Uterus (tissue), 3 donors: ENCODE measurements at regions not wholly inside any gene's neighbourhood (a gene's known extent, or its start where the extent isn't known, plus 50 kb on each side); places are given as distances from the start of the nearest gene placed in this dataset.

ENCODE experiments used
- DNase-seq, 2 donors: peaks; one replicate each; pipeline ENCODE4 v3.0.0-alpha.2; 2019 to 2020
- H3K27ac ChIP-seq, 2 donors: fragments of 200-600 bp; sonication (generic); 1 replicate in 1 of 2; 2 replicates in 1 of 2; pipeline ENCODE4 v1.5.1; 2016 to 2018
- H3K27me3 ChIP-seq, 2 donors: fragments of 200-600 bp; sonication (generic); one replicate each; pipeline ENCODE4 v1.5.1; 2018 to 2019; ENCODE audit warnings: control low read depth in 1 of 2
- H3K36me3 ChIP-seq, 2 donors: fragments of 200-600 bp; sonication (generic); one replicate each; pipeline ENCODE4 v1.5.1; 2019; ENCODE audit warnings: control low read depth in 1 of 2
- H3K4me1 ChIP-seq, 2 donors: fragments of 200-600 bp; sonication (generic); one replicate each; pipeline ENCODE4 v1.5.1; 2018 to 2019; ENCODE audit warnings: control low read depth in 1 of 2
- H3K4me3 ChIP-seq, 2 donors: fragments of 200-600 bp; sonication (generic); 1 replicate in 1 of 2; 2 replicates in 1 of 2; pipeline ENCODE4 v1.5.1; 2018 to 2019; ENCODE audit warnings: mild to moderate bottlenecking in 1 of 2
- H3K9me3 ChIP-seq, 2 donors: fragments of 200-600 bp; sonication (generic); one replicate each; pipeline ENCODE4 v1.5.1; 2019; ENCODE audit warnings: control low read depth in 1 of 2
- CTCF ChIP-seq, 4 experiments: fragments of 200-600 bp in 2 of 4; fragments of 450-650 bp in 2 of 4; sonication (generic) in 2 of 4; IDR thresholded peaks; one replicate each; pipeline ENCODE4 v1.5.1; 2016 to 2019; ENCODE audit warnings: antibody characterized with exemption in 4 of 4, mild to moderate bottlenecking in 2 of 4, moderate library complexity in 1 of 4
- POLR2A ChIP-seq, 2 donors: fragments of 450-650 bp; IDR thresholded peaks; one replicate each; pipeline ENCODE4 v1.6.1; 2016; ENCODE audit warnings: antibody characterized with exemption in 2 of 2, mild to moderate bottlenecking in 1 of 2, moderate library complexity in 1 of 2
- intact Hi-C: fragments of 100-400 bp; cut with DNase I; formaldehyde crosslinking; loops from one replicate; pipeline ENCODE4 v1.15.1; 2023; ENCODE audit warnings: low total_unique reads
- donor health status: DM: yes; HTN: yes; CAD: no.

DNA sequence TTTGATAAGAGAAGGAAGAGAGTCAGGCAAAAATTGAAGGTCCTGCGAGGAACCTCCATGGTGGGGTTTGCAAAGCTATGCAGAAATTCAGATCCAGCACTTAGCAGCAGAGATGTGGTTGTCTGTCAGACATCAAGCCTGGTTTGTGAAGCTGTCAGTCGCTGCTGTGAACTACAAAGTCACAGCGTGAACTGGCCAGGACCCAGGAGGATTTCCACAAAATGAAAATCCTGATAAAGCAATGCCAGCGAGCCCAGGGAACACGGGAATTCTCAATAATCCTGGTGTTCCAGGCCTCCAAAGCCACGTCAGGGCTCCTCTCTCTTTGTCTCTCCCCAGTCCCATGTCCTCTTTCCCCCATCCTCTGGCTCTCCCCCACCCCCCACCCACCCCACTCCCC is 296.9 kb upstream of the GADL1 start:
- H3K4me1 ChIP-seq = no peaks in the 10 kb centered on the region
- H3K4me3 ChIP-seq = no peak overlapping the region
- no peak for TF ChIP-seq CTCF (IDR thresholded peaks at IDR 0.05)
- no peak for TF ChIP-seq POLR2A (IDR thresholded peaks at IDR 0.05)
- no peaks in the 10 kb centered on the region for H3K9me3 ChIP-seq
- no peak for DNase-seq
- no peaks in the 10 kb centered on the region for H3K36me3 ChIP-seq
- no peaks in the 10 kb centered on the region for H3K27me3 ChIP-seq
- intact Hi-C loops = no loop called here
- no peak overlapping the region for H3K27ac ChIP-seq

DNA sequence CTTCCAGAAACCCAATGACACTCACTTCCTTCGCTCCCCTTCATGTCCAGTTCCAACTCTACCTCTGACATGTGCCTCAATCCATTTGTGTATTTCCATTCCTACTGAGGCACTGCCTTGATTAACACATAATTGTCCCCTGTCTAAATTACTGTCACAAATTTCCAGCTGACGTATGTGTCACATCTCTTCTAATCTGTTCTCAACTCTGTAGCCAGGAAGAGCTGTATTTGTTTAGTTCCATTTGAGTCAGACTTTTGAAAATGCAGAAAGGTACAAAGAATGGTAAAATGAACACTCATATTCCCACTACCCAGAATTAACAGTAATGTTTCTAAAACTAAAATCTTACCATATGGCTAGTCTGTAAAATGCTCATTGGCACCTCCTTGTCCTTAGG is 299.0 kb upstream of the GADL1 start:
- H3K4me1 ChIP-seq = no peaks in the 10 kb centered on the region
- TF ChIP-seq CTCF (IDR thresholded peaks at IDR 0.05) (no peak), POLR2A (IDR thresholded peaks at IDR 0.05) (no peak)
- intact Hi-C loops = no loop called here
- H3K9me3 ChIP-seq = no peaks in the 10 kb centered on the region
- DNase-seq = no peak
- H3K36me3 ChIP-seq = no peaks in the 10 kb centered on the region
- H3K27ac ChIP-seq = no peak overlapping the region
- H3K27me3 ChIP-seq = no peaks in the 10 kb centered on the region
- no peak overlapping the region for H3K4me3 ChIP-seq

GRCh38 chr3:31193871-31194270 is 299.4 kb upstream of the GADL1 start:
- Histone ChIP-seq H3K9me3 (no peaks in the 10 kb centered on the region), H3K27me3 (no peaks in the 10 kb centered on the region), H3K36me3 (no peaks in the 10 kb centered on the region), H3K4me1 (no peaks in the 10 kb centered on the region), H3K4me3 (no peak overlapping the region), H3K27ac (no peak overlapping the region)
- no peak for DNase-seq
- TF ChIP-seq POLR2A (IDR thresholded peaks at IDR 0.05) (no peak), CTCF (IDR thresholded peaks at IDR 0.05) (no peak)
- intact Hi-C loops = no loop called here

DNA sequence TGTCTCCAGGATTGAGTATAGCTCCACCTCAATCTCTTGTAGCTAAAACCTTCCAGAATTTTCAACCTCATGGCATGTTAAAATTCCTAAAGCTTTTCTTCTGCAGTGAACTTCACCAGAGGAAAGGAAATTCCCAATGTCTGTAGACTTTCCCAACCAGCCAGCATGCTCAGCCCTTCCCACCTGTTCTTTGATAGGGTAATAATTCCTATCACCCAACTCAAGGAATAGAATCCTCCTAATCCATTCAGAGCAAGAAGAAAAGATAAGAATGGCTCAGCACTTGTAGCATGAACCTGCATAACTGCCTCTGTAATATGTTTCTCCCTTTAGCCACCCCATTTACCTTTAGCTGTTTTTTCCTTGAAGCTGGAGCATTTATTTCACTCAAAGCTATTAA is 301.8 kb upstream of the GADL1 start:
- Histone ChIP-seq H3K36me3 (no peaks in the 10 kb centered on the region), H3K4me3 (no peak overlapping the region), H3K9me3 (no peaks in the 10 kb centered on the region), H3K27me3 (no peaks in the 10 kb centered on the region), H3K27ac (peak overlapping the region in 1 of 2 donors; percentile 10), H3K4me1 (no peaks in the 10 kb centered on the region)
- no peak for DNase-seq
- no peak for TF ChIP-seq POLR2A (IDR thresholded peaks at IDR 0.05)
- no peak for TF ChIP-seq CTCF (IDR thresholded peaks at IDR 0.05)
- intact Hi-C loops = no loop called here

DNA sequence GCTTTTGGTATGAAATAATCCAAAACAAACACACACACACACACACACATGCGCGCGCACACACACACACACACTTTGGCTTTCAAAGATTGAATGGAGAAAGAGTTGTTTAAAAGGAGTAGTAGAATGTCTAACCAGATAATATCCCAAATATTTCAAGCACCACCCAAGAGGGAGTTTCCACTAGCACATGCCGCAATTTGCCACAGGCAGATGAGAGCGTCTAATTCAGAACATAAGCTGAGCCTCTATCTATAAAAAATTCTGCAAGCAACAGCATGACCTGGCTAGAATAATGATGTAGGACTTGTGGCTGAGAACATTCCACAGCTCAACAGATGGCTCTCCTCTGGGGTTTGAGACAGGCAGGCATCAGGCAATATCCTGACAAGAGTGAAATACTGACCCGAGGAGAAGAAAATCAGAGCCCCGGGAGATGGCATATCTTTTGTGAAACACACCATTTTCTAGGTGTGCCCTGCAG is 302.5 kb upstream of the GADL1 start:
- H3K9me3 ChIP-seq = no peaks in the 10 kb centered on the region
- peak in 1 of 2 donors; percentile 23 for DNase-seq
- H3K4me1 ChIP-seq = no peaks in the 10 kb centered on the region
- TF ChIP-seq POLR2A (IDR thresholded peaks at IDR 0.05) (no peak), CTCF (IDR thresholded peaks at IDR 0.05) (no peak)
- H3K4me3 ChIP-seq = no peak overlapping the region
- no peaks in the 10 kb centered on the region for H3K27me3 ChIP-seq
- H3K27ac ChIP-seq = peak overlapping the region in 1 of 2 donors; percentile 10
- intact Hi-C loops = no loop called here
- no peaks in the 10 kb centered on the region for H3K36me3 ChIP-seq
